Ovary (tissue), 3 donors: ENCODE measurements at regions not wholly inside any gene's neighbourhood (a gene's known extent, or its start where the extent isn't known, plus 50 kb on each side); places are given as distances from the start of the nearest gene placed in this dataset.

ENCODE experiments used
- POLR2A ChIP-seq: fragments of 450-650 bp; IDR thresholded peaks from one replicate; pipeline ENCODE4 v1.6.1; 2017; ENCODE audit warnings: antibody characterized with exemption, mild to moderate bottlenecking, moderate library complexity
- TF ChIP-seq, protein P1 (sequence below), 3 donors: fragments of 450-650 bp in 2 of 3; fragments of 200-600 bp in 1 of 3; IDR thresholded peaks; one replicate each; pipeline versions ENCODE4 v1.5.1 to v1.8.0; 2016 to 2022; ENCODE audit warnings: antibody characterized with exemption in 3 of 3, mild to moderate bottlenecking in 1 of 3
- donor health status: DM: no; HTN: no; CAD: no.

DNA sequence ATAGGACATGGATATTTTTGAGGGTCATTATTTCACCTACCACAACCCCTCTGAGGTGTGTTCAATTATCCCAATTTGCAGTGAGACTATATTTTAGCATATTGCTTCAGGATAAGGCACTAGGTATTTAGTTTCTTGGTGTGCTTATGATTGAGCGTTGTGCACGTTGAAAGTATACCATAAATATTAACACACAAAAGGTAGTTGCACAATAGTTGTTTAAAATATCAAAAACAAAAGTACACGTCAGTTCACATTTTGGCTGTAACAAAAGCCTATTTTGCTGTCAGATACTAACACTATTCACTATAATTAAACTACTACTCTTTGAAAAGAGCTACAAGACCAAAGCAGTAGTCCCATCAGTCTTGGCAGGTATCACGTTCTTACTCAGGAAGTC, 367.5 kb downstream of the DSC3 start:
- TF ChIP-seq, protein P1, sequence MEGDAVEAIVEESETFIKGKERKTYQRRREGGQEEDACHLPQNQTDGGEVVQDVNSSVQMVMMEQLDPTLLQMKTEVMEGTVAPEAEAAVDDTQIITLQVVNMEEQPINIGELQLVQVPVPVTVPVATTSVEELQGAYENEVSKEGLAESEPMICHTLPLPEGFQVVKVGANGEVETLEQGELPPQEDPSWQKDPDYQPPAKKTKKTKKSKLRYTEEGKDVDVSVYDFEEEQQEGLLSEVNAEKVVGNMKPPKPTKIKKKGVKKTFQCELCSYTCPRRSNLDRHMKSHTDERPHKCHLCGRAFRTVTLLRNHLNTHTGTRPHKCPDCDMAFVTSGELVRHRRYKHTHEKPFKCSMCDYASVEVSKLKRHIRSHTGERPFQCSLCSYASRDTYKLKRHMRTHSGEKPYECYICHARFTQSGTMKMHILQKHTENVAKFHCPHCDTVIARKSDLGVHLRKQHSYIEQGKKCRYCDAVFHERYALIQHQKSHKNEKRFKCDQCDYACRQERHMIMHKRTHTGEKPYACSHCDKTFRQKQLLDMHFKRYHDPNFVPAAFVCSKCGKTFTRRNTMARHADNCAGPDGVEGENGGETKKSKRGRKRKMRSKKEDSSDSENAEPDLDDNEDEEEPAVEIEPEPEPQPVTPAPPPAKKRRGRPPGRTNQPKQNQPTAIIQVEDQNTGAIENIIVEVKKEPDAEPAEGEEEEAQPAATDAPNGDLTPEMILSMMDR (IDR thresholded peaks at IDR 0.05) = no peak
- TF ChIP-seq POLR2A = no peak
